ENCODE measurements at regions not wholly inside any gene's neighbourhood (a gene's known extent, or its start where the extent isn't known, plus 50 kb on each side); places are given as distances from the start of the nearest gene placed in this dataset.

DNA sequence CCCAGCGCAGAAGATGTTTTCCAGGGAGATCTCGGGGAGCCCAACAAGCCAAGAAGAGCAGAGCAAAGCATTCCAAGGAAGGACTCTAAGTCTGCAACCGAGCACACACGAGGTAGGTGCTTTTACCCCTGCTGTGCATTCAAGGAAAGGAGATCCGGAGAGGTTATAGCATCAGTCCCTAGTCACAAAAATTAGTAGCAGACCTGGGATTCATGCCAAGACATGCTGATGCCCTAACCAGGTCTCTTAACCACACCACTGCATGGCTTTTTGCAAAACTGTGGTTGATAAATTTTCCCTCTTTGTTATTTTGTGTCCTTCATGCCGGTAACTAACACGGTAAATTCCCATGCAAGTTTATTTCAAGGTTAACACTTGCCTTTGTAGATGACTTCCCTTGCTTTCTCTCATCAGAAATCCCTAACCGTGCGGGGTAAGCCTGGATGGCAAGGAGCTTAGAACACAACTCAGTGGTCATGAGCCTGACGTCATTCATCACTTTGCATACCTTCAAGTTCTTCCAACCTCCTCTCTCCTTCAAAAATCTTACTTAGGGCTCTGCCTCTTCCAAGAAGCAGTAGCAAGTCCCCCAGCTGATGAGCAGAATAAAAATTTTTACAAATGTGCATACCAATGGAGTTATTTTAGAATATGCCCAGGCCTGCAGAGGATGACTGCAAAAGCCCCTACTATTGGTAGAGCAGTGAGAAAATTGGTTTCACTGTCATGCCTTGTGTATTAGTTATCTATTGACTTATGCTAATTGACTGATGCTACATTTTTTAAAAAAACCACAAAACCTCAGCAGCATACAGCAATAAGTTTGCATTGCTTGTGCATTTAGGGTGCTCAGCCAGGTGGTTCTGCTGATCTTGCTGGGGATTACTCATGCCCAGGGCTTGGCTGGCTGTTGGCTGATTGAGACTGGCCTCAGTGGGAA, 465.1 kb downstream of the MN1 start:
- TF ChIP-seq CTCF (IDR thresholded peaks at IDR 0.05): no peak
- no peak for TF ChIP-seq POLR2A (IDR thresholded peaks at IDR 0.05)

Measured in Peyer's patch (tissue), 4 donors.